ENCODE measurements at regions not wholly inside any gene's neighbourhood (a gene's known extent, or its start where the extent isn't known, plus 50 kb on each side); places are given as distances from the start of the nearest gene placed in this dataset.

DNA sequence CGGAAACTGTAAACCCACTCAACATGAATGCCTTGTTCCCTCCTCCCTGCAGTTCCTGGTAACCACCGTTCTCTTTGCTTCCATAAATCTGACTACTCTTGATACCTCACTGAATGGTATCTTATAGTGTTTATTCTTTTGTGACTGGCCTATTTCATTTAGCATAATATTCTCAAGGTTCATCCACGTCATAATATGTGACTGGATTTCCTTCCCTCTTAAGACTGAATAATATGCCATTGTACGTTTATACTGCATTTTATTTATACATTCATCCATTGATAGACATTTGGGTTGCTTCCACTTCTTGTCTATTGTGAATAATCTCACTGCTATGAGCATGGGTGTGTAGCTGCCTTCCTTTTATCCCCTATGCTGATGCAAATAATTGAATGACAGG, 253.3 kb upstream of the SMARCA2 start:
- TF ChIP-seq POLR2A (IDR thresholded peaks at IDR 0.05) (no peak), EP300 (IDR thresholded peaks at IDR 0.05; ENCODE audit: low read depth) (no peak), CTCF (IDR thresholded peaks at IDR 0.05) (no peak), POLR2AphosphoS5 (IDR thresholded peaks at IDR 0.05) (no peak)
- DNase-seq, result no peak
- H3K4me3 ChIP-seq, result no peak overlapping the region
- no peaks in the 10 kb centered on the region for H3K9me3 ChIP-seq
- H3K27ac ChIP-seq, result no peak overlapping the region
- H3K36me3 ChIP-seq, result no peaks in the 10 kb centered on the region
- 68 to 76% methylated on average over 4 of the region's 4 CpGs for WGBS, 2 donors (ENCODE audit: low coverage in 1 of 2)
- no peaks in the 10 kb centered on the region for H3K27me3 ChIP-seq
- H3K4me1 ChIP-seq, result no peaks in the 10 kb centered on the region
- in situ Hi-C loops (cut with MboI; ENCODE audit: low pct_ligation_motif_present in 1 of 4, low pct_unique_long_range_greater_than_20kb in 1 of 4, low sequenced_read_pairs in 3 of 4) (no loop called here), intact Hi-C loops (cut with DNase I; ENCODE audit: low total_unique reads) (no loop called here)

- TF ChIP-seq CTCF (IDR thresholded peaks at IDR 0.05), result no peak
- no peak for TF ChIP-seq POLR2A (IDR thresholded peaks at IDR 0.05)
- no peak for TF ChIP-seq POLR2AphosphoS5 (IDR thresholded peaks at IDR 0.05)
- no peak for TF ChIP-seq EP300 (IDR thresholded peaks at IDR 0.05; ENCODE audit: low read depth)
- H3K36me3 ChIP-seq, result no peaks in the 10 kb centered on the region
- no peaks in the 10 kb centered on the region for H3K27me3 ChIP-seq
- H3K4me3 ChIP-seq, result no peak overlapping the region
- H3K27ac ChIP-seq, result no peak overlapping the region
- intact Hi-C loops (cut with DNase I; ENCODE audit: low total_unique reads) (no loop called here), in situ Hi-C loops (cut with MboI; ENCODE audit: low pct_ligation_motif_present in 1 of 4, low pct_unique_long_range_greater_than_20kb in 1 of 4, low sequenced_read_pairs in 3 of 4) (no loop called here)
- no peaks in the 10 kb centered on the region for H3K9me3 ChIP-seq
- no peaks in the 10 kb centered on the region for H3K4me1 ChIP-seq
- 26 to 29% methylated on average over 2 of the region's 2 CpGs for WGBS, 2 donors (ENCODE audit: low coverage in 1 of 2)
- DNase-seq, result no peak
Measured at GRCh38 chr9:1766042-1766441, 249.1 kb upstream of the SMARCA2 start.

DNA sequence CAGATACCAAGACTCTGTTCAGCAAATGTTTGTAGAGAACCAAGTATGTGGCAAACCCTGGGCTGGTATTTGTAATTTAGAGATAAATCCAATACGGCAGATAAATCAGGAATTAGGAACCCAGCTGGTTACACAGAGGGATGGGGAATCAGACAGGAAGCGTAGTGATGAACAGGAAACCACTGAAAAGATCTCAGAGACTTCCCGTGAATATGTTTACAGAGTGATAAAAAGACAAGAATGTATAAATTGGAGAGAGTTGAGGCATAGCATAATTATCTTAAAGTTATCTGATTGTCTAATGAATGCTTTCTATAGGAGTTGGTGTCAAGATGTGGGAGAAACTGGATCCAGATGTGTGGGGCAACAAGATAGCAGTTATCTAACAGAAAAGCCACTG, 246.6 kb upstream of the SMARCA2 start:
- no peak overlapping the region for H3K4me3 ChIP-seq
- H3K27ac ChIP-seq, result no peak overlapping the region
- in situ Hi-C loops (cut with MboI; ENCODE audit: low pct_ligation_motif_present in 1 of 4, low pct_unique_long_range_greater_than_20kb in 1 of 4, low sequenced_read_pairs in 3 of 4), result no loop called here
- no peaks in the 10 kb centered on the region for H3K9me3 ChIP-seq
- intact Hi-C loops (cut with DNase I; ENCODE audit: low total_unique reads), result no loop called here
- H3K36me3 ChIP-seq, result no peaks in the 10 kb centered on the region
- no peaks in the 10 kb centered on the region for H3K27me3 ChIP-seq
- TF ChIP-seq POLR2A (IDR thresholded peaks at IDR 0.05), result no peak
- TF ChIP-seq POLR2AphosphoS5 (IDR thresholded peaks at IDR 0.05), result no peak
- TF ChIP-seq CTCF (IDR thresholded peaks at IDR 0.05), result no peak
- 53 to 58% methylated on average over 3 of the region's 3 CpGs for WGBS, 2 donors (ENCODE audit: low coverage in 1 of 2)
- H3K4me1 ChIP-seq, result no peaks in the 10 kb centered on the region
- DNase-seq, result no peak

- Histone ChIP-seq H3K27ac (no peak overlapping the region), H3K36me3 (no peaks in the 10 kb centered on the region), H3K27me3 (no peaks in the 10 kb centered on the region), H3K9me3 (no peaks in the 10 kb centered on the region), H3K4me3 (no peak overlapping the region), H3K4me1 (no peaks in the 10 kb centered on the region)
- WGBS, 2 donors (ENCODE audit: low coverage in 1 of 2), result 36 to 57% methylated on average over 1 to 3 of the region's 3 CpGs
- TF ChIP-seq CTCF (IDR thresholded peaks at IDR 0.05) (no peak), POLR2AphosphoS5 (IDR thresholded peaks at IDR 0.05) (no peak), EP300 (IDR thresholded peaks at IDR 0.05; ENCODE audit: low read depth) (no peak), POLR2A (IDR thresholded peaks at IDR 0.05) (no peak)
- no peak for DNase-seq
- in situ Hi-C loops (cut with MboI; ENCODE audit: low pct_ligation_motif_present in 1 of 4, low pct_unique_long_range_greater_than_20kb in 1 of 4, low sequenced_read_pairs in 3 of 4) (no loop called here), intact Hi-C loops (cut with DNase I; ENCODE audit: low total_unique reads) (no loop called here)
Measured at GRCh38 chr9:1771094-1771789, 243.9 kb upstream of the SMARCA2 start.

Measured in transverse colon (tissue), 4 donors.